Coronary artery (tissue), 2 donors: ENCODE measurements at regions not wholly inside any gene's neighbourhood (a gene's known extent, or its start where the extent isn't known, plus 50 kb on each side); places are given as distances from the start of the nearest gene placed in this dataset.
"Not testable (repeated sequence)": the region's sequence is repeated elsewhere in the genome, so short reads cannot be mapped to it uniquely, and the experiment has no call there.

ENCODE experiments used
- DNase-seq: peaks from one replicate; pipeline ENCODE4 v3.0.0-alpha.2; 2017; ENCODE audit warnings: low spot score
- H3K27ac ChIP-seq, 2 donors: fragments of 200-600 bp; sonication (generic); one replicate each; pipeline ENCODE4 v1.5.1; 2016 to 2019
- H3K4me3 ChIP-seq: fragments of 200-600 bp; sonication (generic); 2 replicates; pipeline ENCODE4 v1.5.1; 2016; ENCODE audit warnings: mild to moderate bottlenecking, moderate library complexity
- CTCF ChIP-seq: fragments of 200-600 bp; sonication (generic); IDR thresholded peaks from one replicate; pipeline ENCODE4 v1.5.1; 2019; ENCODE audit warnings: antibody characterized with exemption

- no peak for DNase-seq
- Histone ChIP-seq H3K4me3 (no peak overlapping the region), H3K27ac (no peak overlapping the region)
- TF ChIP-seq CTCF, result no peak
Measured at GRCh38 chr12:94844452-94844851, 159.0 kb downstream of the NDUFA12 start.

- no peak for DNase-seq
- TF ChIP-seq CTCF, result no peak
- Histone ChIP-seq H3K4me3 (no peak overlapping the region), H3K27ac (no peak overlapping the region)
Measured at GRCh38 chr12:94841904-94842610, 161.4 kb downstream of the NDUFA12 start.

- no peak for DNase-seq
- H3K4me3 ChIP-seq, result no peak overlapping the region
- no peak overlapping the region for H3K27ac ChIP-seq
- no peak for TF ChIP-seq CTCF
Measured at GRCh38 chr12:94841177-94841576, 162.3 kb downstream of the NDUFA12 start.

GRCh38 chr12:94839347-94839746 lies 164.2 kb downstream of the NDUFA12 start:
- Histone ChIP-seq H3K27ac (no peak overlapping the region), H3K4me3 (no peak overlapping the region)
- no peak for TF ChIP-seq CTCF
- no peak for DNase-seq

- peak overlapping the region in 1 of 2 donors; percentile 21 for H3K27ac ChIP-seq
- not testable (repeated sequence) for DNase-seq, H3K4me3 ChIP-seq
Measured at GRCh38 chr12:94836952-94837670, 166.4 kb downstream of the NDUFA12 start.

GRCh38 chr12:94834036-94834625 lies 169.4 kb downstream of the NDUFA12 start:
- no peak overlapping the region for H3K4me3 ChIP-seq
- DNase-seq, result no peak
- TF ChIP-seq CTCF, result no peak
- H3K27ac ChIP-seq, result no peak overlapping the region

- Histone ChIP-seq H3K4me3 (no peak overlapping the region), H3K27ac (peak overlapping the region in 1 of 2 donors; percentile 37)
- TF ChIP-seq CTCF, result no peak
- no peak for DNase-seq
Measured at GRCh38 chr12:94832780-94833681, 170.5 kb downstream of the NDUFA12 start.
